ENCODE measurements at regions not wholly inside any gene's neighbourhood (a gene's known extent, or its start where the extent isn't known, plus 50 kb on each side); places are given as distances from the start of the nearest gene placed in this dataset.
"Not testable (repeated sequence)": the region's sequence is repeated elsewhere in the genome, so short reads cannot be mapped to it uniquely, and the experiment has no call there.

- Histone ChIP-seq H3K9ac (ENCODE audit: low read length) (no peak overlapping the region), H3K9me3 (ENCODE audit: low read length) (no peaks in the 10 kb centered on the region), H3K27ac (ENCODE audit: low read depth, low read length) (no peak overlapping the region), H3K4me3 (ENCODE audit: low read depth in 1 of 2, low read length in 2 of 2) (no peak overlapping the region), H3K36me3 (ENCODE audit: insufficient read depth, low read length) (no peaks in the 10 kb centered on the region), H3K4me1 (ENCODE audit: insufficient read depth, low read length) (peaks cover 5% of the 10 kb centered on the region), H3K27me3 (ENCODE audit: control insufficient read depth in 1 of 2, insufficient read depth in 2 of 2, low read length in 2 of 2) (no peaks in the 10 kb centered on the region)
Measured at GRCh38 chr10:30748152-30748973, 118.8 kb upstream of the LYZL2 start.

GRCh38 chr10:30747633-30748032 lies 118.1 kb upstream of the LYZL2 start:
- Histone ChIP-seq H3K27me3 (ENCODE audit: control insufficient read depth in 1 of 2, insufficient read depth in 2 of 2, low read length in 2 of 2) (no peaks in the 10 kb centered on the region), H3K27ac (ENCODE audit: low read depth, low read length) (no peak overlapping the region), H3K9me3 (ENCODE audit: low read length) (no peaks in the 10 kb centered on the region), H3K36me3 (ENCODE audit: insufficient read depth, low read length) (no peaks in the 10 kb centered on the region), H3K4me3 (ENCODE audit: low read depth in 1 of 2, low read length in 2 of 2) (no peak overlapping the region), H3K4me1 (ENCODE audit: insufficient read depth, low read length) (peaks cover 5% of the 10 kb centered on the region), H3K9ac (ENCODE audit: low read length) (no peak overlapping the region)

DNA sequence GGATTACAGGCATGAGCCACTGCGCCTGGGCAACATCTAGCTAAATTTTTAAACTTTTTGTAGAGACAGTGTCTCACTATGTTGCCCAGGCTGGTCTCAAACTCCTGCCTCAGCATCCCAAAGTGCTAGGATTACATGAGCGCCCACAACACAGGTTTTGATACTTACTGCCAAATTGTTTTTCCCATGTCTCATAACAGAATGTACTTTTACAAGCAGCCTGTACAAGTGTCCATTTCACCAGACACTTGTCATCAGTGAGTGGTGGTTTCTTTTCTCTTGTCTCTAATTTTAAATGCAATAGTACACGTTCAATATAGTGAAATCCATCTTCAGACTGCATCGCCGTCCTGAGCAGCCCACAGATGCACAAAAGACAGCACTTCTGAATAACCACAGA lies 116.4 kb upstream of the LYZL2 start:
- H3K27ac ChIP-seq (ENCODE audit: low read depth, low read length): no peak overlapping the region
- H3K9ac ChIP-seq (ENCODE audit: low read length): no peak overlapping the region
- H3K4me3 ChIP-seq (ENCODE audit: low read depth in 1 of 2, low read length in 2 of 2): no peak overlapping the region
- H3K4me1 ChIP-seq (ENCODE audit: insufficient read depth, low read length): peaks cover 5% of the 10 kb centered on the region
- no peaks in the 10 kb centered on the region for H3K36me3 ChIP-seq (ENCODE audit: insufficient read depth, low read length)
- H3K9me3 ChIP-seq (ENCODE audit: low read length): no peaks in the 10 kb centered on the region
- H3K27me3 ChIP-seq (ENCODE audit: control insufficient read depth in 1 of 2, insufficient read depth in 2 of 2, low read length in 2 of 2): no peaks in the 10 kb centered on the region

- Histone ChIP-seq H3K4me1 (ENCODE audit: insufficient read depth, low read length) (peaks cover 5% of the 10 kb centered on the region), H3K4me3 (ENCODE audit: low read depth in 1 of 2, low read length in 2 of 2) (no peak overlapping the region), H3K36me3 (ENCODE audit: insufficient read depth, low read length) (no peaks in the 10 kb centered on the region), H3K9me3 (ENCODE audit: low read length) (no peaks in the 10 kb centered on the region), H3K27me3 (ENCODE audit: control insufficient read depth in 1 of 2, insufficient read depth in 2 of 2, low read length in 2 of 2) (no peaks in the 10 kb centered on the region), H3K27ac (ENCODE audit: low read depth, low read length) (peak overlapping the region; percentile 51), H3K9ac (ENCODE audit: low read length) (no peak overlapping the region)
Measured at GRCh38 chr10:30744106-30744505, 114.6 kb upstream of the LYZL2 start.

DNA sequence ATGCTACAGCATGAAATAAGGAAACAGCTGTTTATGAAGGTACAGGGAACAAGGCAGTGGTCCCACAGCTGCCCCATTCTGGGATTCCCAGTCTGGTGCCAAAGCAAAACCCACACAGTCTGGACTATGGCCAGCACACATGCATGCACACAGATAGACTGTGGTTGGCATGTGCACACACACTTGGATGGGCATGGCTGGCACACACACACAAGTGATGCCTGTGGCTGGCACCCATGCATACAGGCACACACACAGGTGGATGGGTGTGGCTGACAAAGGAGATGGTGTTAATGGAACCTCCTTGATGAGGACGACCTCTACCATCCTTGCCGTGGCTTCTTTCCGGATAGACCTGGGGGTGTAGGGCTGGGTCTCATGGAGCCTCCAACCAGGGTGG lies 114.0 kb upstream of the LYZL2 start:
- no peak overlapping the region for H3K9ac ChIP-seq (ENCODE audit: low read length)
- peaks cover 6% of the 10 kb centered on the region for H3K4me1 ChIP-seq (ENCODE audit: insufficient read depth, low read length)
- H3K36me3 ChIP-seq (ENCODE audit: insufficient read depth, low read length): no peaks in the 10 kb centered on the region
- no peaks in the 10 kb centered on the region for H3K9me3 ChIP-seq (ENCODE audit: low read length)
- no peak overlapping the region for H3K27ac ChIP-seq (ENCODE audit: low read depth, low read length)
- no peaks in the 10 kb centered on the region for H3K27me3 ChIP-seq (ENCODE audit: control insufficient read depth in 1 of 2, insufficient read depth in 2 of 2, low read length in 2 of 2)
- H3K4me3 ChIP-seq (ENCODE audit: low read depth in 1 of 2, low read length in 2 of 2): no peak overlapping the region

- no peak overlapping the region for H3K27ac ChIP-seq (ENCODE audit: low read depth, low read length)
- no peak overlapping the region for H3K9ac ChIP-seq (ENCODE audit: low read length)
Measured at GRCh38 chr10:30742471-30742870, 112.9 kb upstream of the LYZL2 start.

GRCh38 chr10:30740774-30741173 lies 111.2 kb upstream of the LYZL2 start:
- not testable (repeated sequence) for H3K4me3 ChIP-seq (ENCODE audit: low read depth in 1 of 2, low read length in 2 of 2); H3K27ac ChIP-seq (ENCODE audit: low read depth, low read length); H3K9me3 ChIP-seq (ENCODE audit: low read length); H3K9ac ChIP-seq (ENCODE audit: low read length); H3K36me3 ChIP-seq (ENCODE audit: insufficient read depth, low read length); H3K27me3 ChIP-seq (ENCODE audit: control insufficient read depth in 1 of 2, insufficient read depth in 2 of 2, low read length in 2 of 2)
- peaks cover 32% of the 10 kb centered on the region for H3K4me1 ChIP-seq (ENCODE audit: insufficient read depth, low read length)

More at GRCh38 chr10:30742471-30742870, 112.9 kb upstream of the LYZL2 start:
- no peaks in the 10 kb centered on the region for H3K9me3 ChIP-seq (ENCODE audit: low read length)
- H3K4me1 ChIP-seq (ENCODE audit: insufficient read depth, low read length): peaks cover 17% of the 10 kb centered on the region
- H3K27me3 ChIP-seq (ENCODE audit: control insufficient read depth in 1 of 2, insufficient read depth in 2 of 2, low read length in 2 of 2): no peaks in the 10 kb centered on the region
- no peak overlapping the region for H3K4me3 ChIP-seq (ENCODE audit: low read depth in 1 of 2, low read length in 2 of 2)
- H3K36me3 ChIP-seq (ENCODE audit: insufficient read depth, low read length): no peaks in the 10 kb centered on the region

DNA sequence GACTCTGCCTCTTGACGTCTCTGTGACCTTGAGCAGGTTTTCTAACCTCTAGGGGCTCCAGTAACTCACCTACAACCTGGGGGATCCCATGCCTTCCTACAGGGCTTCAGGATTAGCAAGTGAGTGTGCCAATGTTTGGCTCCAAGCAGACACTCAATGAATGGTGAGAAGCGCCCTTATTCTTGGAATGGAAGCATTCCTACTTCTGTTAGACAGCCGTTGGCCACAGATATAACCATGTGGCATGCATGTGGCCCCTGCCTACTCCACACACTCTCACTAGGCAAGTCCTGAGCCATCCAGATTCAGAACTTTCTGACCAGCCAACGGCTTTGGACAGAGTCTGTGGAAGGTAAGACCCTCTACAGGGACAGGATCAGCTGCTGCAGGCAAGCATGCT lies 108.9 kb upstream of the LYZL2 start:
- H3K27ac ChIP-seq (ENCODE audit: low read depth, low read length): peak overlapping the region; percentile 49
- H3K9ac ChIP-seq (ENCODE audit: low read length): no peak overlapping the region
- H3K4me3 ChIP-seq (ENCODE audit: low read depth in 1 of 2, low read length in 2 of 2): no peak overlapping the region
- no peaks in the 10 kb centered on the region for H3K27me3 ChIP-seq (ENCODE audit: control insufficient read depth in 1 of 2, insufficient read depth in 2 of 2, low read length in 2 of 2)
- no peaks in the 10 kb centered on the region for H3K36me3 ChIP-seq (ENCODE audit: insufficient read depth, low read length)
- H3K9me3 ChIP-seq (ENCODE audit: low read length): no peaks in the 10 kb centered on the region
- H3K4me1 ChIP-seq (ENCODE audit: insufficient read depth, low read length): peaks cover 35% of the 10 kb centered on the region

DNA sequence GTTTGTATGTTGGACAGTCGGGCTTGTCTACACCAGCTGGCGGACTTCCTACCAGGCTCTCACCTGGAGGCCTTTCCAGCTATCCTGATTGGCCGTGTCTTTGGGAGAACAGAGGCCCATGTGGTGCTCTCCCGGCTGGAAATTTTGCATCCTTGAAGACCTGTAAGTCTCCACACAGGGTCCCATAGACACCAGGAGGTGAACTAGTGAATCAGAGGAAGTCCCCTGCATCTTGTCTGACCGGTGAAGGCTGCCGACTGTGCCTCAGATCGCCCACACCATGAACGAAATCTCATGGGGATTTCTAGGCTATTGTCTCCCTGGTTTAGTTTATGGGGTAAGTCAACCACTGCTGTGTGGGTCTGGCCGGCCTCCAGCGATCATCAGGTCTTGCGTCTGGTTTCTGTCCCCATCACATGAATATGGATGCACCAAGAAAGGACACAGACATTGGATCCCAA lies 108.4 kb upstream of the LYZL2 start:
- Histone ChIP-seq H3K36me3 (ENCODE audit: insufficient read depth, low read length) (no peaks in the 10 kb centered on the region), H3K27me3 (ENCODE audit: control insufficient read depth in 1 of 2, insufficient read depth in 2 of 2, low read length in 2 of 2) (no peaks in the 10 kb centered on the region), H3K27ac (ENCODE audit: low read depth, low read length) (peak overlapping the region; percentile 41), H3K4me1 (ENCODE audit: insufficient read depth, low read length) (peaks cover 35% of the 10 kb centered on the region), H3K9ac (ENCODE audit: low read length) (no peak overlapping the region), H3K9me3 (ENCODE audit: low read length) (no peaks in the 10 kb centered on the region), H3K4me3 (ENCODE audit: low read depth in 1 of 2, low read length in 2 of 2) (no peak overlapping the region)

- H3K9ac ChIP-seq (ENCODE audit: low read length): no peak overlapping the region
- H3K9me3 ChIP-seq (ENCODE audit: low read length): no peaks in the 10 kb centered on the region
- peak overlapping the region; percentile 61 for H3K27ac ChIP-seq (ENCODE audit: low read depth, low read length)
- peaks cover 35% of the 10 kb centered on the region for H3K4me1 ChIP-seq (ENCODE audit: insufficient read depth, low read length)
- no peak overlapping the region for H3K4me3 ChIP-seq (ENCODE audit: low read depth in 1 of 2, low read length in 2 of 2)
- no peaks in the 10 kb centered on the region for H3K27me3 ChIP-seq (ENCODE audit: control insufficient read depth in 1 of 2, insufficient read depth in 2 of 2, low read length in 2 of 2)
- H3K36me3 ChIP-seq (ENCODE audit: insufficient read depth, low read length): no peaks in the 10 kb centered on the region
Measured at GRCh38 chr10:30736685-30737232, 107.2 kb upstream of the LYZL2 start.

DNA sequence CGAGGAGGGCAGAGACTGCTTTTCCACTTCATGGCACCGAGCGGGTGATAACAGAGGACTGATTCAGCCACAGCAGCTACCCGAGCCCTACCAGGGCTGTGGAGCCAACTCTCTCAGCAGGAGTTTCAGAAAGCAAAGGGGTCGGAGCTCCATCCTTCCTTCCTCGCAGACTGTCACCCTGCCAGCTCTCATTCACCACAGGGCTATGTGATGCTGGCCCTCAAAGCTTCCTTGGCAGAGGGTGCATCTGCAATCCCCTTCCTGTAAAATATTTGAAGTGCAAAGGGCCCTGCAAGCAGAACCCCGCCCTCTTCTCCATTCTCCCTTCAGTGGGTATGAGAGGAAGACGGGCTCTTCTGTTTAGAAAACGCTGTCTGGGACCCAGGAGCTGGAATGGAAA lies 105.3 kb upstream of the LYZL2 start:
- peak overlapping the region; percentile 75 for H3K27ac ChIP-seq (ENCODE audit: low read depth, low read length)
- H3K36me3 ChIP-seq (ENCODE audit: insufficient read depth, low read length): no peaks in the 10 kb centered on the region
- H3K4me3 ChIP-seq (ENCODE audit: low read depth in 1 of 2, low read length in 2 of 2): no peak overlapping the region
- no peaks in the 10 kb centered on the region for H3K27me3 ChIP-seq (ENCODE audit: control insufficient read depth in 1 of 2, insufficient read depth in 2 of 2, low read length in 2 of 2)
- H3K4me1 ChIP-seq (ENCODE audit: insufficient read depth, low read length): peaks cover 35% of the 10 kb centered on the region
- no peak overlapping the region for H3K9ac ChIP-seq (ENCODE audit: low read length)
- no peaks in the 10 kb centered on the region for H3K9me3 ChIP-seq (ENCODE audit: low read length)

- Histone ChIP-seq H3K9ac (ENCODE audit: low read length) (no peak overlapping the region), H3K9me3 (ENCODE audit: low read length) (no peaks in the 10 kb centered on the region), H3K27me3 (ENCODE audit: control insufficient read depth in 1 of 2, insufficient read depth in 2 of 2, low read length in 2 of 2) (no peaks in the 10 kb centered on the region), H3K4me1 (ENCODE audit: insufficient read depth, low read length) (peaks cover 28% of the 10 kb centered on the region), H3K27ac (ENCODE audit: low read depth, low read length) (no peak overlapping the region), H3K36me3 (ENCODE audit: insufficient read depth, low read length) (no peaks in the 10 kb centered on the region), H3K4me3 (ENCODE audit: low read depth in 1 of 2, low read length in 2 of 2) (no peak overlapping the region)
Measured at GRCh38 chr10:30732671-30733070, 103.1 kb upstream of the LYZL2 start.
